Naive B cell (primary cell): ENCODE measurements at regions not wholly inside any gene's neighbourhood (a gene's known extent, or its start where the extent isn't known, plus 50 kb on each side); places are given as distances from the start of the nearest gene placed in this dataset.

Experiments
- ATAC-seq, 2 donors: fragments of 150-1000 bp; cut with Tn5 transposase; 2 replicates each; pipeline ENCODE4 v1.10.0; 2021; ENCODE audit warnings: low read depth in 2 of 2, mild to moderate bottlenecking in 2 of 2, moderate library complexity in 2 of 2
- DNase-seq: peaks from one replicate; pipeline ENCODE4 v3.0.0; 2022
- H3K27ac Mint-ChIP-seq, 6 donors: one replicate each; pipeline ENCODE4 v1.8.0; 2020 to 2022; ENCODE audit warnings: mild to moderate bottlenecking in 6 of 6, mixed read lengths in 6 of 6, moderate library complexity in 5 of 6, inconsistent platforms in 2 of 6
- H3K27me3 Mint-ChIP-seq, 3 donors: one replicate each; pipeline ENCODE4 v1.8.0; 2021 to 2022; ENCODE audit warnings: mixed read lengths in 3 of 3, mild to moderate bottlenecking in 1 of 3
- H3K36me3 Mint-ChIP-seq, 2 donors: one replicate each; pipeline ENCODE4 v1.8.0; 2020 to 2022; ENCODE audit warnings: mixed read lengths in 2 of 2, inconsistent platforms in 1 of 2, mild to moderate bottlenecking in 1 of 2
- H3K4me1 Mint-ChIP-seq, 3 donors: one replicate each; pipeline ENCODE4 v1.8.0; 2020 to 2022; ENCODE audit warnings: mixed read lengths in 3 of 3, inconsistent platforms in 1 of 3, mild to moderate bottlenecking in 1 of 3, moderate library complexity in 1 of 3
- H3K4me3 Mint-ChIP-seq, 8 donors: one replicate each; pipeline ENCODE4 v1.8.0; 2020 to 2022; ENCODE audit warnings: mild to moderate bottlenecking in 8 of 8, mixed read lengths in 8 of 8, moderate library complexity in 8 of 8, inconsistent platforms in 2 of 8
- H3K9me3 Mint-ChIP-seq, 7 donors: one replicate each; pipeline ENCODE4 v1.8.0; 2020 to 2022; ENCODE audit warnings: mixed read lengths in 7 of 7, mild to moderate bottlenecking in 5 of 7, inconsistent platforms in 2 of 7, moderate library complexity in 1 of 7

DNA sequence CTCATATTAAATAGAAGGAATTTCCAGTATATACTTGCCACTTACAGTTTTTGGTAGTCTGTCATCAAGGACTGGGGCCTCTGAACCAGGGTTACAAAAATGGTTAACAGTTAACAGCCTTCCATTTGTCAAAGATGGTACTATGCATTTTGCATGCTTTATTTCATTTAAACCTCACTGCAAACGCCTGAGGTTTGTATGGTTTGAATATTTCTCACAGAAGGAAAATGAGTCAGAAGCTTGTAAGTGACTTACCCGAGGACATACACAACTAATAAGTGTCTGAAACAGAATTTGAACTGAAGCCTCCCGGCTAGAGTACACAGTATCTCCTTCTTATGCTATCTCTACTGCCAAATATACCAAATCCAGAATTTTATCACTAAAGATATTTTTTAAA is 1593.5 kb upstream of the ACVR2A start:
- H3K9me3 Mint-ChIP-seq: no peaks in the 10 kb centered on the region
- no peaks in the 10 kb centered on the region for H3K27me3 Mint-ChIP-seq
- H3K36me3 Mint-ChIP-seq: no peaks in the 10 kb centered on the region
- H3K4me1 Mint-ChIP-seq: no peaks in the 10 kb centered on the region
- no peak overlapping the region for H3K4me3 Mint-ChIP-seq
- no peak for DNase-seq
- no peak for ATAC-seq
- no peak overlapping the region for H3K27ac Mint-ChIP-seq

- Mint-ChIP-seq H3K9me3 (peaks cover 0 to 2% (median 0%) of the 10 kb centered on the region in 7 donors), H3K36me3 (no peaks in the 10 kb centered on the region), H3K27me3 (no peaks in the 10 kb centered on the region), H3K4me3 (no peak overlapping the region), H3K27ac (no peak overlapping the region), H3K4me1 (no peaks in the 10 kb centered on the region)
- no peak for ATAC-seq
- DNase-seq: no peak
Measured at GRCh38 chr2:146246736-146247523, 1597.9 kb upstream of the ACVR2A start.

GRCh38 chr2:146246002-146246735 is 1598.7 kb upstream of the ACVR2A start:
- no peaks in the 10 kb centered on the region for H3K27me3 Mint-ChIP-seq

GRCh38 chr2:146244830-146245229 is 1600.0 kb upstream of the ACVR2A start:
- Mint-ChIP-seq H3K9me3 (peaks cover 0 to 2% (median 0%) of the 10 kb centered on the region in 7 donors), H3K36me3 (no peaks in the 10 kb centered on the region), H3K4me3 (no peak overlapping the region), H3K27me3 (no peaks in the 10 kb centered on the region), H3K27ac (no peak overlapping the region), H3K4me1 (no peaks in the 10 kb centered on the region)
- ATAC-seq (no peak), DNase-seq (no peak)

More at GRCh38 chr2:146246002-146246735, 1598.7 kb upstream of the ACVR2A start:
- H3K36me3 Mint-ChIP-seq: no peaks in the 10 kb centered on the region
- peaks cover 0 to 2% (median 0%) of the 10 kb centered on the region in 7 donors for H3K9me3 Mint-ChIP-seq
- DNase-seq (no peak), ATAC-seq (no peak)
- H3K27ac Mint-ChIP-seq: peak overlapping the region in 1 of 6 donors; percentile 32
- H3K4me1 Mint-ChIP-seq: no peaks in the 10 kb centered on the region
- no peak overlapping the region for H3K4me3 Mint-ChIP-seq

- Mint-ChIP-seq H3K27ac (no peak overlapping the region), H3K36me3 (no peaks in the 10 kb centered on the region), H3K27me3 (no peaks in the 10 kb centered on the region), H3K4me1 (no peaks in the 10 kb centered on the region), H3K9me3 (peaks cover 0 to 2% (median 0%) of the 10 kb centered on the region in 7 donors), H3K4me3 (no peak overlapping the region)
- DNase-seq (no peak), ATAC-seq (no peak)
Measured at GRCh38 chr2:146244131-146244530, 1600.7 kb upstream of the ACVR2A start.

DNA sequence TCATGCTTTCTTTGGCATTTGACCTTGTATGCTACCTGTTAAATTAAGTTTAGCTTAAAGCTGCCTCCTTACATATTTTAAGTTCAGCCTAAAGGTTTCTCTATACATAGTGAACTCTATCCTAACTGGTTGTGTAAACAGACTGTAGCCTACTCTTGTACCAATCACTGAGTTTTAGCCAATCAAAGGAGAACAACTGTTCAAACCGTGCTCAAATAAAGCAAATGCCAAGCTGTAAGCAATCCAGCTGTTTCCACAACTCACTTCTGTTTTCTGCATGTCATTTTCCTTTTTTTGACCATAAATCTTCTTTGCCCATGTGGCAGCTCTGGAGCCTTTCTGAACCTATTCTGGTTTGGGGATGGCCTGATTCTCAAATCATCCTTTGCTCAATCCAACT is 1603.8 kb upstream of the ACVR2A start:
- no peaks in the 10 kb centered on the region for H3K27me3 Mint-ChIP-seq
- no peaks in the 10 kb centered on the region for H3K4me1 Mint-ChIP-seq
- no peaks in the 10 kb centered on the region for H3K36me3 Mint-ChIP-seq
- no peak overlapping the region for H3K4me3 Mint-ChIP-seq
- ATAC-seq (no peak), DNase-seq (no peak)
- H3K27ac Mint-ChIP-seq: no peak overlapping the region
- peaks cover 0 to 2% (median 0%) of the 10 kb centered on the region in 7 donors for H3K9me3 Mint-ChIP-seq

- Mint-ChIP-seq H3K4me3 (no peak overlapping the region), H3K9me3 (peaks cover 0 to 2% (median 0%) of the 10 kb centered on the region in 7 donors), H3K27me3 (no peaks in the 10 kb centered on the region), H3K36me3 (no peaks in the 10 kb centered on the region), H3K4me1 (no peaks in the 10 kb centered on the region), H3K27ac (no peak overlapping the region)
- ATAC-seq (no peak), DNase-seq (no peak)
Measured at GRCh38 chr2:146240391-146240790, 1604.4 kb upstream of the ACVR2A start.

- no peaks in the 10 kb centered on the region for H3K4me1 Mint-ChIP-seq
- no peaks in the 10 kb centered on the region for H3K27me3 Mint-ChIP-seq
- no peak overlapping the region for H3K27ac Mint-ChIP-seq
- H3K36me3 Mint-ChIP-seq: no peaks in the 10 kb centered on the region
- peaks cover 0 to 2% (median 0%) of the 10 kb centered on the region in 7 donors for H3K9me3 Mint-ChIP-seq
- ATAC-seq (no peak), DNase-seq (no peak)
- no peak overlapping the region for H3K4me3 Mint-ChIP-seq
Measured at GRCh38 chr2:146239392-146240135, 1605.3 kb upstream of the ACVR2A start.

DNA sequence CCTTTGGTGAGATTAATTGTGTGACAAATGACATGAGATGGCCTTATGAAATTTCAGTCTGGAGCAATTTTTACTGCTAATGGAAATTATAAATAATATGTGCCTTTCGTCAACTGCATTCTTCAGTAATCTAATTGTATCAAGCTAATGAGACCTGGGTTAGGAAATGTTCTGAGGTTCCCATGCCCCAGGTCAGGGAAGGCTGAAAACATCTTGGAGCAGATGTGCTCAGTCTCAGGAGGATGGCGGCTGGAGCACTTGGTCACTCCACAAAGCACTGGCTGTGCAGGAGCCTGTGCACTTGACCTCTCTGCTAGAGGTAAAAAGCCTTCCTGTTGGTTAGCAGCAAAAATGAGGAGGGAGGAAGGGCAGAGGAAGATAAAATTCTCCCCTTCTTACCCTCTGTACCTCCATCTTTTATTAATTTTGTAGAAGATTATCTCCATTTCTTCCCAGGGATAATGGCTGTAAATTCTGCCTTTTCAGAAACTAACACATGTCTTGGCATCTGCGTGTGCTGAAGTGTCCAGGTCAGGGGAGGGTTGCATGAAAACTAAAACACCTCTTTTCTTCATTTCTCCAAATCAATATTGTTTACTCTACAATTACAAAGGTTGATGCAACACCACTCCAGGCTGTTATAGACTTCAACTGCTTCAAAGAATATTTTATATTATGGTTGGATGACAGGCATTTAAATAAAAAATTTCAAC is 1606.4 kb upstream of the ACVR2A start:
- Mint-ChIP-seq H3K36me3 (no peaks in the 10 kb centered on the region), H3K27me3 (no peaks in the 10 kb centered on the region), H3K4me3 (no peak overlapping the region)

DNA sequence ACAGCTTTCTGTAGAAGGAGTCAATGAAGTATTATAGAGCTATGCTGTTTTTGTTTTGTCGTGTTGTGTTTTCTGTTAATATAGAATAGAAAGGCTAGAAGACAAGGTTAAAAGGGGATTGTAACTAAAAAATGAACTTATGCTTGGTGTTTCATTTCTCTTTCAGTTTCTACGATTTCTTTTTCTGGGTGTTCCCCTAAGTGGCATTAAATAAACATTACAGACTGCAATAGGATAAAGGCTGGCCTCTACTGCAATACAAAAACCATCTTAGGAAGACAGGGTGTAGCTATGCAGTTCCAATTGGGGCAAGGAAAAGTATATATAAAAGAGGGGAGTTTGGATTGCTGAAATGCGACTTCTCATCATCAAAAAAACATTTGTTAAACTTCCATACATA is 1609.7 kb upstream of the ACVR2A start:
- DNase-seq (no peak), ATAC-seq (no peak)
- Mint-ChIP-seq H3K4me1 (no peaks in the 10 kb centered on the region), H3K27ac (no peak overlapping the region), H3K4me3 (no peak overlapping the region), H3K36me3 (no peaks in the 10 kb centered on the region), H3K27me3 (no peaks in the 10 kb centered on the region), H3K9me3 (peaks cover 0 to 4% (median 0%) of the 10 kb centered on the region in 7 donors)

More for the DNA sequence above, 1606.4 kb upstream of the ACVR2A start:
- peaks cover 0 to 2% (median 0%) of the 10 kb centered on the region in 7 donors for H3K9me3 Mint-ChIP-seq
- DNase-seq (no peak), ATAC-seq (no peak)
- no peak overlapping the region for H3K27ac Mint-ChIP-seq
- no peaks in the 10 kb centered on the region for H3K4me1 Mint-ChIP-seq

DNA sequence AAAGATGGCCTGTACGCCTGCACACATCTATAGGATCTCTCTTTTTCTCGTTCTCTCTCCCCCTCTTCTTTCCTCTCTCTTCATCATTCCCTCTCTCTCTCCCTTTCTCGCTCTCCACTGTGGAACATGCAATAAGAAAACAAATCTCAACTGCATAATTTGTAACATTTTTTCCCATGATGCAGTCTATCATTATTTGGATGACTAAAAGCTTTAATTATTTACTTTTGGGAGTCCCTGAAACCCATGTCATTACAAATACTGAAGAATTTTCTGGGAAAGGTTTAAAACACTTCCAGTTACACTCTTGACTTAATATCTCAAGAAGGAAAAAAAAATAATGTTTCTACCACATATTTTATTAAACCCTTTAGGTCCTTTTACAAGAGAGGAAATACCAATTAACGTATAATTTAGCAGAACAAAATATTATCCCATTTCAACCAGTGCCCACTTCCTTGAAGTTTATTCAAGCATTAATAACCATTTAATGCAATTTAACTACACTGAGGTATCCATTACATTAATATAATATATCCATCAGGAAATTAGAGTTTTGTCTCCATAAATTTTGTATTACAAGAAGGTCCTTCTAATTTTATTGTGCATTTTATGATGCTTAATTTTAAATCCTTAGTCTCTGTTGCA is 1615.2 kb upstream of the ACVR2A start:
- DNase-seq (no peak), ATAC-seq (no peak)
- Mint-ChIP-seq H3K27me3 (no peaks in the 10 kb centered on the region), H3K4me1 (no peaks in the 10 kb centered on the region), H3K27ac (no peak overlapping the region), H3K9me3 (peaks cover 0 to 11% (median 1%) of the 10 kb centered on the region in 7 donors), H3K4me3 (no peak overlapping the region), H3K36me3 (no peaks in the 10 kb centered on the region)

DNA sequence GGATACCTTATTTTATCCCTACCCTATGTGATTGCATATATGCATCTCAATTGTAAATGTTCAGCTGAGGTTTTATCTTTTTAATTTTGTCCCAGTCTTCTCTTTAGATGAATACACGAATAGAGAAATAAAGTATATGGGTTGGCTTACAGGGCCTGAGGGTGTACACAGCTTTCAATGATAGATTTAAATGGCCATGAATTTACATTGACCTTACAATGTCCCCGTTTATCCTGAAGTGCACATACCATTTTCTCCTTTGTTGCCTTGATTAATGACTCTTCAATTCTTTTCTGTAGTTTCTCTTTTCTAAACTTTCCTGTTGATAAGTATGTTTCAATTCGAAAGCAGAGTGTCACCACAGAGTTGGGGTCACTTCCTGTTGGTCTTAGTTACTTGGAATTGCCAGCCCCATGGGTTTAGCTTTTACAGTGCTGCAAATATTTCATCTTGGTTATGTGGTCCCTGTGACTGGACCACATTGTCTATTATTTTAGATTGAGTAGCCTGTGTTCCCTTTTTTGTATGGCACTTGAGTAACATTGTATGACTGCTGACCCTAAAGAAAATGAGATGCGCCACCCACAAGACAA is 1616.3 kb upstream of the ACVR2A start:
- Mint-ChIP-seq H3K9me3 (peaks cover 0 to 11% (median 1%) of the 10 kb centered on the region in 7 donors), H3K27me3 (no peaks in the 10 kb centered on the region)
- no peak for ATAC-seq

More for the DNA sequence above, 1616.3 kb upstream of the ACVR2A start:
- H3K27ac Mint-ChIP-seq: no peak overlapping the region
- no peaks in the 10 kb centered on the region for H3K36me3 Mint-ChIP-seq
- H3K4me3 Mint-ChIP-seq: no peak overlapping the region
- DNase-seq: no peak
- H3K4me1 Mint-ChIP-seq: no peaks in the 10 kb centered on the region
